Activated T-helper 1 cell treated with Interleukin-2 at 50 U/mL for 16 hours (primary cell): ENCODE measurements at regions not wholly inside any gene's neighbourhood (a gene's known extent, or its start where the extent isn't known, plus 50 kb on each side); places are given as distances from the start of the nearest gene placed in this dataset.

Experiments used
- DNase-seq: peaks from one replicate; pipeline ENCODE4 v3.0.0-alpha.2; 2020; ENCODE audit warnings: low read depth

DNA sequence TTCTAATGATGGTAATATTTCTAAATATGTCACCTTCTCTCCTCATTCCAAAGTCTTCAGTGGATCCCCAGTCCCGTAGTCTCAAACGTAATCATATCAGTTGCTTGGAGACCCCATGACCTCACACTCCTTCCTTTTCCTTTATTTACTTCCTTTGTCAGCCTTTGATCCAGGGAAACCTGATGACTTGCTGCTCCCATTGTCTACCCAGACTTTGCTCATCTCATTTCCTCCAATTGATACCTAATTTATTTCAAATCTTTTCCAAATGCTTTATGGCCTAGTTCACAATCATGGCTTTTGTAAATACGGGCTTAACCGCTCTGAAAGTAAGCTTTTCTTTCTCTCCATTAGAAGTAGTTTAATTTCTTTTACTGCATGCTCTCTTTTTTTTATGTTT is 402.4 kb upstream of the CYRIA start:
- no peak for DNase-seq

DNA sequence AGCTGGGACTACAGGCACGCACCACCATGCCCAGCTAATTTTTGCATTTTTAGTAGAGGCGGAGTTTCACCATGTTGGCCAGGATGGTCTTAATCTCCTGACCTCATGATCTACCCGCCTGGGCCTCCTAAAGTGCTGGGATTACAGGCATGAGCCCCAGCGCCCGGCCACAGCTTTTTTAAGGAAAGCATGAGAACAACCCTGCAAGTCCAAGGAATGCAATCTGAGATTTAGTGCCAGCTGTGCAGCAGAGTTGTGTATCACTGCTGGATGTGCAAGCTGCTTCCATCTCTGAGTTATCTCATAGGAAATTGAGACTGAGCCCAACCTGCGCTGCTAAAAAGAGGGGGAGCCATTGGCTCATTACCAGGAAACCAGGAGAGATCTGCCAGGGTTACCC is 399.9 kb upstream of the CYRIA start:
- DNase-seq = no peak

DNA sequence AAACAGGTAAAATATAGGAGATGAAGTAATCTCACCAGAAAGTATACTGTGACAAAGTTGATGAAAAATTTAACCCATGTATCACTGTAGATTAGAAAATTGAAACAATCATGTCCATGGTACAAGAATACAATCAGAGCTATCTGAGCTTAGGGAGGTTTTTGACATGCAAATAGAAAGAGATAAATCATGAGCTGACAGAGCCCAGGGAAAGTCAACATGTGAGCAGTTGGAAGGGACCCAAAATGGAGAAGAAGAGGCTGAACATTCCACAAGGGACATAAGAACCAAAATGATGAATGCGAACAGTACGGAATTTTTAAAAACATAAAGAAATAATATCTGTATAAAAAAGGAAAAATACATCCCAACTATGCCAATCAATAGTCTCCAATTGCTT is 395.4 kb upstream of the CYRIA start:
- no peak for DNase-seq

DNA sequence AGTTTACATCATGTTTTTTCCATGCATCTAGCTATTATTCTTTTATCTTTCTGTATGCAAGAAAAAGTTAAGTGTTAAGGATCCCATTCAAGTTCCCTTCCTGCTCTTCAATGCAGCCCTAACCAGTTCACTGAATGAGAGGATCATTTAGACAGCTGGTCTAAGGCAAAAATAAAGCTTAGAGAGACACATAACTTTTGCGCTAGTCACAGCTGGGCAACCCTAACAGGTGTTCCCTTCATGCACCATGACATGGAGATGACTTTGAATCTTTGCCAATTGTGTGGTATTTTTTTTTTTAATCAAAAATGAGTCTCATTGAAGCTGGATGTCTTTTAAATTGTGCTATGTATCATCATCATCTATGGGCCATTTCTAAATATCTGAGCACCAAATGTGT is 393.8 kb upstream of the CYRIA start:
- no peak for DNase-seq

DNA sequence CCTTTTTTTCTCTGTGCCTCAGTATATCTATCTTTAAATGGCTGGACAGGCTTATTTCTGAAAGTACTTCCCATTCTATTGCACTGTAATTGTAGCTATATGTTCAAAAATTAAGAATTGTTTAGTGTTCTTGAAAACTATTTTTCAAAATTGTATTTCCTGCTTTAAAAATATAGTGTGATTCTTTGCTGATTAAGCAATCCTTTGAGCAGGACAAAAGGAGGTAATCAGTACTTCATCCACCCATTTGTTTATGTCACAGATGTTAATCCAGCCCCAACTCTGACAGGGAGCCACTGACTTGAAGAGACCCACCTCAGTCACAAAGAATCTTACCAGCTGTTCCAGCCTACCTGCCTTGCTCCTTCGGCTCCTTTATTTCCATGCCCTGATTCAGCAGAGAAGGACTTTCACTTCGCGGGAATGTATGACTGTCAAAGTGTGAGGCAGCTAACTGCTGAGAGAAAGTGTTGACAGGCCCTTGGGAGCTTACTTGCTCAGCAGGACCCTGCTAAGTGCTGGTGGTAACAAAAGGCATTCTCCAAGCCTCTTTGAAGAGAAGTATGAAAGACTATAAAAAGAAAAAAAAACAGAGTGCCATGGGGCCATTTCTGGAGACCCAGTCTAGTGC is 393.3 kb upstream of the CYRIA start:
- no peak for DNase-seq

DNA sequence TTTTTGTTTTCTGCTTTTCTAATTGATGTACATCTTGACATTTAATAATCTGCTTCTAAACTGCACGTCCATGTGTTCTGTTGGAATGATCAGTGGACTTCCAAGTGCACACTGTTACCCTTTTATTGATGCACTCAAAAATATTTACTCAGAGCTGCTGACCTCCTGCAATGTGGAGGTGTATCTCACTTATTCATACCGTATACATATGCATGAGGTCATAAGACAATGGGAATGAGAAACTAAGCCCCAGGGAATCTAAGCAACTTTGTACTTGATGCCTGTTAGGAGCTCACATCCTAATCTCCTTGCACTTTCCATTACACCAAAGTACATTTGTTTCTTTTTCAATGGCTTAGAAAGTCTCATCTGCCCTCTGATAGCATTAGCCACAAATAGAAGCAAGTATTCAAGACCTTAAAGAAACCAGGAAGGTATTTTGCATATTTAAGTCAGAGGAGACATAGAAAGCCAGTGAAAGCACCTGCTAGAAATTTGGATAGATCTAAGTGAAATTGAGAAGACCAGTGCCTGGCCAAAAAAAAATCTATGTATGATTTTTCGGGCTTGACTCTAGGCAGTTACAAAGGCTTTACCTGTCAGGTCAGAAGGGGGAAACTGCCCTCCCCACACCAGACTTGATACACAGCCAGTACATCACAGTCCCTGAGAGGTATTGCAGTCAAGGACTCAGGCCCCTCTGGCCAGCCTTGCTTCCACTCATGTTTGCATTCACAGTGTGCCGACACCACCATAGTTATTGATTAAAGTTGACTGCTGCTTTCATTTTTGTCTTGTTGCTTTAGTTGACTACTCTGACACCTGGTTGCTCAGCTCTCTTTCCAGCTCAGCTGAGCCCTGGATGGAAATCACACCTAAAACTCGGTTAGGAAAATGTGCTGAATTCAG is 391.7 kb upstream of the CYRIA start:
- no peak for DNase-seq

DNA sequence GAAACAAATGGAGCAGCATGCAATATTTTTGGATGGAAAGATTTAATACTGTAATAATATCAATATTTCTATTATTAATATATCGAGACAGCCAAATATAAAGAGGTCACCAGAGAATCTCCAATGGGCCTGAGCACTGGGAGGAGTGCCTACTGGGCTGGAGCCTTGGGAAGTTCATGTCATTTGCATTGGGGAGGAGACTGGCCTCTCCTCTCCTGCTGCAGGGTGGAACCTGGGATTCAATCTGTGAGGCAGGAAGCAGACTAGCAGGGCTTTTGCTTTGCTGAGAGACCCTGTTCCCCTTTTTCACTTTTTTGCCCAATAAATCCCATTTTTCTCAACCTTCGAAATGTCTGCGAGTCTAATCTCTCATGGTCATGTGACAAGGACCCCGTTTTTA is 390.6 kb upstream of the CYRIA start:
- no peak for DNase-seq

DNA sequence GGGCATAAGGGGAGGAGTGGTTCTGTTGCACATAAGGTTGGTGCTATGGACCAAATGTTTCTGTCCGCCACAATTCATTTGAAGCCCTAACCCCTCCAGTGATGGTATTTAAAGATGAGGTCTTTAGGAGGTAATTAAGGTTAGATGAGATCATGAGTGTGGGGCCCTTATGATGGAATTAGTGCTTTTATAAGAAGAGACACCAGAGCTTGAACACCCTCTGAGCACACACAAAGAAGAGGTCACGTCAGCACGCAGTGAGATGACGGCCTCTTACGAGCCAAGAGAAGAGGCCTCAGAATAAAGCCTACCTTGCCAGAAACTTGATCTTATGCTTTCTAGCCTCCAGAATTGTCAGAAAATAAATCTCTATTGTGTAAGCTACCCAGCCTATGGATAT is 386.4 kb upstream of the CYRIA start:
- no peak for DNase-seq

DNA sequence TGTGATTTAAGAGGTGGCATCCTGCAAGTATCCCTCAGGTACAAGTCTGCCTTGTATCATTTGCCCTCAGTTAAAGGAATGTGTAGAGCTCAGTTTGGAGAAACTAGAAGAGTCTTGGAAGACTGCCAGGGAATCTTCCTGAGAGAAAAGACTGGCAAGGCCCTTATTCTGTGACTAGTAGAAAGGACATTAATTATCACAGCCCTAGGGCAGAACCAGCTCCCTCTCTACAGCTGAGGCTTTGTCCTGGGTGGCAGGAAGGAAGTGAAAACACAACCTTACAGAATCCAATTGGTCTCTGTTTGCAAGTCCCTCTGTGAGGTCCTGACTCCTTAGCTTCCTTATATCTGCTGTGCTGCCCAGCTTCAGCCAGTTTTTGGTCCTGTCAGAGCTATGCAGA is 385.9 kb upstream of the CYRIA start:
- DNase-seq = no peak

DNA sequence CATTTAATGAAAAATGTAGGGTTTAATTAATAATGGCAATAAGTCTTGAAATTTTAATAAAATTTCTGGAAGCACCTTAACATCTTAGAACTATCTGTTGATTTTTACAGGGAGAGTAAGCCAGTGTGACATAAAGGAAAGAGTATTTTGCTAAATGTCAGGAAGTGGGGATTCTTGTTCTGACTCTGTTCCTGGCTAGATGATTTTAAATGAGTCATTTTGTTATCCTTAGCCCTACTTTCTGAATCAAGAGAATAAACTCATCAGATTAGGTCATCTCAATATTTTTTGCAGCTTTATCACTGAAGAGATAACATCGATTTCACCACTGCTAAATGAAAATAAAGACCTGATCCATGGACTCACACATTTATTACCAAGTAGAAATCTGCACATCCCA is 377.5 kb upstream of the CYRIA start:
- DNase-seq = no peak

DNA sequence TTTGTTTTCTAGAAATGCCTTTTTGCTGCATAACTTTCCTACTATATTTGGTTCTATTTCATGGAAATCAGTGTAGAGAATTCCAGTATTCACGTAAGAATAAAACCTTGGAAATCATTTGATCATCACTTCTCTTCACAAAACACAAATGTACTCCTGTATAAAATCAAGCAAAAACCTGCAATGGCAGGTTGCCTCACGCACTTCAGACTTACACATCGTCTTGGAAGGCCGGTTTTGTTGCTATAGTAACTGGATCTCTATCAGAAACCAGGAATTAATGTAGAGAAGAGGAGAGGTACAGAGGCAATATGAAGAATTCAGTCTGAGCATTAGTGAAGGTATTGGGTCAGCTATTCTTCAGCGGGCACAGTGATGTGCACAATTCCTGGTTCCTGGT is 370.7 kb upstream of the CYRIA start:
- no peak for DNase-seq

DNA sequence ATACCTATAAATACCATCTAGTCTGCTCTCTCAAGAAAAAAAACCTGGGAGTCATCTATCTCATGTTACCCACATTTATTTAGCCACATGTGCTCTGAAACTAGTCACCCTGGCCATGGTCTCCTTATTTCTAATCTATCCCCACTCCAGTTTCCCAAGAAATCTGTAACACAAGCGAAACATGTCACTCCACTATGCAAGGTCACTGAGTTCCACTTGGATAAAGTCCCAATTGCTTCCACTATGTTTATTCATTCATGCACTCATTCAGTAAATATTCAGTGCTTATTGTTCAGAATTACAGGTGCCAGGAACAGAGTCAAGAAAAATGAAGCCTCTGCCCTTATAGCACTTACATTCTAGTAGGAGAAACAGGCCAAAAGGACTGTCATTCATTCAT is 369.4 kb upstream of the CYRIA start:
- no peak for DNase-seq

DNA sequence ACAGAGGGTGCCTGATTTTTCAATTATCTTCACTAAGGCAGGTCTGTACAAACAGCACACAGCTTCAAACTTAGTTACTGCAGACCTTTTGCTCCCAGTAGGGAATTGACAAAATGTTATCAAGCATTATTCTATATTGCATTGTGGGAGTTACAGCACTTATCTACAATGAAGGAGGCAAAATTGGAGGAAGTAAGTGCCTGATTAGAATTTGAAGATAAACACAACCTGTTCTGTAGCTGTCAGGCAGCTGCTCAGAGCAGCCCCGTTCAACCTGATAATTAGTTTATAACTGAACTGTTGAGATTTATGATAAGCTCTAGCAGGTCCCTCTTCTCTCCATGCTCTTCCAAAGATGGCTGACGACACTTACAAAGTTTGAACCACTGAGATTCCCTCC is 364.4 kb upstream of the CYRIA start:
- no peak for DNase-seq

DNA sequence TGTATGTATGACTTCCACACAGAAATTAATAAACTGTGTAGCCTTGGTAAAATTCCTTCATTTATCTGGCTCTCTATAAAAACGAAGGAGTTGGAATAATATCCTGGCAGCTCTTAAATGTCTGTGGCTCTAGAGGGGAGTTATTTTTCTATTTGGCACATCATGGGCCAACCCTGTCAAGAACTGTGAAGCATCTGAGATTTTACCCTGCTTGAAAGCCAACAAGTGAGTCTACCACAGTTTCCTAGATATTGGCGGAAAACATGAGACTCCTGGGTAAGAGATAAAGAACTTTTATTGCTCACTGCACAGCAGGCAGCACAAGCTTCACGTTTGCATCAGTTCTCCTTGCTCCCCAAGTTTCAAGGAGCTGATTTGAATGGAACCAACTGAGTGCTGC is 346.7 kb upstream of the CYRIA start:
- DNase-seq = no peak

DNA sequence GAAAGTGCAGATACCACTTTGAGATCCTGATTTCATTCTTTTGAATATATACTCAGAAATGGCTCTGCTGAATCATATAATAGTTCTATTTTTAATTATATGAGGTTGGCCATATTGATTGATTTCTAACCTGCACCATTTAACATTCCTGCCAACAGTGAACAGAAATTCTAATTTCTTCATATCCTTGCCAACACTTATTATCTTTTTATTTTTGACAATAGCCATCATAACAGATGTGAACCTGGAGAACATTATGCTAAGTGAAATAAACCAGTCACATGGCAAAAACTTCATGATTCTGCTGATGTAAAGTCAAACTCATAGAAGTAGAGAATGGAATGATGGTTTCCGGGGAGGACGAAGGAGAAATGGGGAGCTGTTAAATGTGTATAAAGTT is 344.5 kb upstream of the CYRIA start:
- DNase-seq = no peak

DNA sequence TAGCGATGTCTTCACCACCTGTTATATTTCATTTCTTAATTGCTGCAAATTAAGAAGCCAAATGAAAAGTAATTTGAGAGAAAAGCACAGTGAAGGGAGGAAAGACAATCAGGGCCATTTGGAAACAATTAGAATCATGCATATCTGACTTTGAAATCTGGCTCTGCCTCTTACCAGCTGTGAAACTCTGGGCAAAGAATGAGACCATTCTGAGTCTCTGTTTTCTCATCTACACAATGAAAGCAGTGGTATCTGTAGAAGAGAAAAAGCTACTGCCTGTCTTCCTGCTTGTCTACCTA is 334.5 kb upstream of the CYRIA start:
- DNase-seq = no peak

DNA sequence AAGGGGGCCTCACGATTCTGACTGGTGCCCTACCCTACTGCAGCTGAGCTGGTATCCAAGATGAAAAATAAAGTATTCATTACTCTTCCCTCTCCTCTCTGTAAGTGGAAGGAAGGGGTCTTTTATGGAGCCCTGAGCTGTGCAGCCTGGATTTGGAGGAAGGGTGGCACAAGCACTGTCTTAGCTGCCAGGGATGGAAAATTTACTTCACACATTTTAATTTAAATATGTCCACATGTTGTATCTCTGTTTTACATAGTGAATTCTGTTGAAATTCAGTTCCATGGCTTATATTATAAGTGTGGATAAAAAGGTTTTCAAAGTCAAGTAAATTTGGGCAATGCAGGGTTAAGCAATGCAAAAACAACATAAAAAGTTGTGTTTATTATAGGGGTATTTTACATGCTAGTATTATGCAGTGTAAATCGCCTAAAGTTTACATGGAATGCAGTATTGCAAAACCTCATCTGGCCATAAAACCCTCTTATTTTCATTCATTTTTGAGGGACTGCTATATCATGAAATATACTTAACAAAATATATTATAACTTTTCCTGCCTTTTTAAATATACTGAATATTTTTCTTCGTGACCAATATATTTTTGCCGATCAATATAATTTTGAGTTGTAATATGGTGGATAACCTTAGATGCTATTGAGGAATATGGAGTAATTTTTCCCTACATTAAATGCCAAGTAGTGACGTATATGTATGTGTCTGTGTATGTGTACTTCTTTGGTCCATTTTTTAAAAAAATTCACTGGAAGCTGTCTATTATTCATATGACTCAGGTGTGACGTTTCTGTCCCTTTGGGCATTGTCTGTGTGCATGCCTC is 333.9 kb upstream of the CYRIA start:
- no peak for DNase-seq

DNA sequence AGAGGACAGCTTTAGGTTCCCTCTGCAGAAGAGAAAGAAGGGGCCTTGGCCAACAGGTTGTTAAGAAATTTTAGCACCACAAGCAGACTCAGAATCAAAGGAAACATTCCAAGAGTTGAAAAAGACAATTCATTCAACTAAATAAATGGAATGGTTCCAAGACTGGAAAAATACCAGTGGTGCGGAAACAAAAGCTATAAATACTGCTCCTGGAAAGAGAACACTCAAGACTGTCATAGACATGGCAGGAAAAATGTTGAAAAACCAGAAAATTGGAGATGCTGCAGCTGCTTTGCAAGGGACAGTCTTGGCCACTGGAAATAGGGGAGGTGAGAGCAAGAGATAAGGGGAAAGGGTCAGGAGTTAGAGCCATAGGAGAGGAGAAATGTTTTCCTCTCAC is 312.7 kb upstream of the CYRIA start:
- DNase-seq = no peak

DNA sequence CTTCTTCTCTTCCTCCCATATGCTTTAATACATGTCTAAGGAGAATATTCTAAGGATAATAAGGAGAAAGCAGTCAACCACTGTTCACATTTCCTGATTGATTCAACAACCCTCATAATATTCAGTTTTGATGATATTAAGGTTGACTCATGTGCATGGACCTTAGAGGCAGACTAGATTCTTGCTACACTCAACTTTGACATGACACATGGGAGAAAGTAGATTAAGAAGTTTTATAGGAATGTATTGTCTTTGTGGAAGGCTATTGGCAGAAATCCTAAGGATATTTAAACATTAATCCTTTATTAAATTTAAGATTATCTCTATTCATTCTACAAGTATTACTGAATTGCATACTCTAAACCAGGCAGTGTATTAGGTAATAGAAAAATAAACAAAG is 309.1 kb upstream of the CYRIA start:
- DNase-seq = no peak

DNA sequence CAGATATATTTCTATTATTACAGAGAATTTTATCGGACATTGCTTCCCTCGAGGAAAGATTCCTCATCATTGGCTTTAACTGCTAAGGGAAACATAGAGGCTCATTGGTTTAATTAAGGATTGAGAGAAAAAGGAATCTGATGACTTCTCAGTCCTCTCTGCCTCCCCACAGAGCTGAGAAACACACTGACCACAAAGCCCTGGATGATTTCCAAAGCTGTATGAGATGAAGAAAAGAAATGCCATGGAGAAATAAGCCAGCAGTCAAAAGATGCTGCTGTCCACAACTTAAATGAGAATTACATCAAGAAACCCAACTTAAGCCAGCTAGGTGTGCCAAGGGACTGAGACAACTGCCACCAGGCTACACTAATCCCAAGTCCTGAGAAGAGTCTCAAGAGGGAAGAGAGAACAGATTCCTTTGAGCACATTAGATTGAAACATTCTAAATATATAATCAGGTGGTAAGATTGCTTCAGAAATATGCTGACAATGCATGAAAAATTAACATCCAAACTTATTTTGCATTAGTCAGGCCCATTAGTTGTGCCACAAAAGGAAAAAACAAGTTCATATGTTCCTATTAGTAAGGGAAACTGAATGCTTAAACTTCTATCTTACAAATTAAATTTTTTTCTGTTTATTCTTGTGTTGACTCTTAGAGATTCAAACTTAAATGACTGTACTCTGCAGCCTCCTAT is 308.1 kb upstream of the CYRIA start:
- DNase-seq = no peak

DNA sequence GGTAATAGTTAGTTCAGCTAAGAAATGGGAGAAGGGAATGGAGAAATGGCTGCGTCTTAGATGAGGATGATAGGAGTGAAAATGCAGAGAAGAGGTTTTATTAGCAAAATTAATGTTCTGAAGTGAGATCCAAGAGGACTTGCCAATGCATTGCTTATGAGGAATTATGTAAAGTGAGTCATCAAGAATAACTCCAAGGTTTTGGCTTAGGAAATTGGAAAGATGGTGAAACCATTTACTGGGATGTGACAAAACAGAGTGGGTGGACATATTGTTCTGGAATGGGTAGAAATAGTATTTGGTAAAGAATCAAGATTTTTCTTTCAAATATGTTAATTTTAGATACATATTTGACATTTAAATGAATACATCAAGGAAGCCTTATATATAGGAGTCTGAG is 306.6 kb upstream of the CYRIA start:
- no peak for DNase-seq

DNA sequence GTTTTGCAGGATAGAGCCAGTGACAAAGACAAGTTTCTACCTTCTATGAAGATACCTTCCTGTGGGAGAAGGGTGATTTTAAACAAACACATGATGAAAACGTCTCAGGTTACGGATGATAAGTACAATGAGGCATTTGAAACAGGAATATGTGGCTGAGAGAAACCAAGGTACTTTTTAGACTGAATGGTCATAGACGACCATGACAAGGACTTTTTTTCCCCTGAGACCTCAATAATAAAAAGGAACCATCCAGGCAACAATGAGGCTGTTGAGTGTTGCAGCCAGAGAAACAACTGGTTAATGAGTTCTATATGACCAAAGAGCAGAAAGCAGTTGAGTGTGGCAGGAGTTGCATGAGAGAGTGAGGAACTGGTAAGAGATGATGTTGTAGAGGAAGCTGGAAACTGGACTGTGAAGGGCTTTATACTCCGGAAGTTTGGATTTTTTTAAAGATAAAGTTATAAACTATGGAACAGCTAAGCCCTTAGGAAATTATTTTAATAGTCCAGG is 306.1 kb upstream of the CYRIA start:
- DNase-seq = no peak
